Progenitor cell of endocrine pancreas (in vitro differentiated cells): ENCODE measurements at regions not wholly inside any gene's neighbourhood (a gene's known extent, or its start where the extent isn't known, plus 50 kb on each side); places are given as distances from the start of the nearest gene placed in this dataset.

Experiments
- DNase-seq: peaks from one replicate; pipeline ENCODE4 v3.0.0; 2021; ENCODE audit warnings: low spot score; ENCODE audit not compliant: unreplicated experiment
- H3K27ac Mint-ChIP-seq: 2 replicates; pipeline ENCODE4 v1.8.0; 2021; ENCODE audit warnings: mild to moderate bottlenecking, moderate library complexity, mixed read lengths
- H3K27me3 Mint-ChIP-seq: 2 replicates; pipeline ENCODE4 v1.8.0; 2021; ENCODE audit warnings: mixed read lengths
- H3K36me3 Mint-ChIP-seq: 2 replicates; pipeline ENCODE4 v1.8.0; 2022; ENCODE audit warnings: mixed read lengths; ENCODE audit not compliant: insufficient read depth
- H3K4me1 Mint-ChIP-seq: 2 replicates; pipeline ENCODE4 v1.8.0; 2021; ENCODE audit warnings: low read depth, mixed read lengths
- H3K4me3 Mint-ChIP-seq: 2 replicates; pipeline ENCODE4 v1.8.0; 2021; ENCODE audit warnings: low read depth, mild to moderate bottlenecking, moderate library complexity, mixed read lengths
- H3K9me3 Mint-ChIP-seq: 2 replicates; pipeline ENCODE4 v1.8.0; 2021; ENCODE audit warnings: low read depth, mixed read lengths
- TF ChIP-seq, protein P1 (sequence below): fragments of 200-600 bp; sonication (generic); IDR thresholded peaks from one replicate; pipeline ENCODE4 v1.5.0; 2021; ENCODE audit warnings: antibody characterized with exemption, mild to moderate bottlenecking; ENCODE audit not compliant: unreplicated experiment

DNA sequence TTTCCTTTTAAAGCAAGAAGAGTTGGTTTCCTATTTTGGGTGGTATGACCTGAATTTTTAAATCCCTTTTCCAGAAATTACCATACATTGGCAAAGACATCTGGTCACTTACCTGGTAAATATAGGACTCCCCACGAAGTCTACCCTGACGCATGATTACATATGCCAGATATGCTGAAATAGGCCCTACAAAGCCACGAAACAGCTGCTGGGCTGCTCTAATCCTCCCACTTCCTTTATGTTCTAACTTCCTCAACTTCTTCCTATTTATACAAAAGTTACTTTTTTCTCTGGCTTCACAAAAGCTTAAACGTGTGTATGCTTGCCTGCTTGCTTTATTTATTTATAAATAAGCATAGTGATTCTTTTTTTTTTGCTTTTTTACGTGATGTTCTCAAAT lies 186.0 kb upstream of the EPHA4 start:
- no peaks in the 10 kb centered on the region for H3K36me3 Mint-ChIP-seq
- H3K9me3 Mint-ChIP-seq = no peaks in the 10 kb centered on the region
- TF ChIP-seq, protein P1, sequence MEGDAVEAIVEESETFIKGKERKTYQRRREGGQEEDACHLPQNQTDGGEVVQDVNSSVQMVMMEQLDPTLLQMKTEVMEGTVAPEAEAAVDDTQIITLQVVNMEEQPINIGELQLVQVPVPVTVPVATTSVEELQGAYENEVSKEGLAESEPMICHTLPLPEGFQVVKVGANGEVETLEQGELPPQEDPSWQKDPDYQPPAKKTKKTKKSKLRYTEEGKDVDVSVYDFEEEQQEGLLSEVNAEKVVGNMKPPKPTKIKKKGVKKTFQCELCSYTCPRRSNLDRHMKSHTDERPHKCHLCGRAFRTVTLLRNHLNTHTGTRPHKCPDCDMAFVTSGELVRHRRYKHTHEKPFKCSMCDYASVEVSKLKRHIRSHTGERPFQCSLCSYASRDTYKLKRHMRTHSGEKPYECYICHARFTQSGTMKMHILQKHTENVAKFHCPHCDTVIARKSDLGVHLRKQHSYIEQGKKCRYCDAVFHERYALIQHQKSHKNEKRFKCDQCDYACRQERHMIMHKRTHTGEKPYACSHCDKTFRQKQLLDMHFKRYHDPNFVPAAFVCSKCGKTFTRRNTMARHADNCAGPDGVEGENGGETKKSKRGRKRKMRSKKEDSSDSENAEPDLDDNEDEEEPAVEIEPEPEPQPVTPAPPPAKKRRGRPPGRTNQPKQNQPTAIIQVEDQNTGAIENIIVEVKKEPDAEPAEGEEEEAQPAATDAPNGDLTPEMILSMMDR = no peak
- H3K4me3 Mint-ChIP-seq = no peak overlapping the region
- no peaks in the 10 kb centered on the region for H3K27me3 Mint-ChIP-seq
- H3K4me1 Mint-ChIP-seq = no peaks in the 10 kb centered on the region
- no peak for DNase-seq
- no peak overlapping the region for H3K27ac Mint-ChIP-seq

DNA sequence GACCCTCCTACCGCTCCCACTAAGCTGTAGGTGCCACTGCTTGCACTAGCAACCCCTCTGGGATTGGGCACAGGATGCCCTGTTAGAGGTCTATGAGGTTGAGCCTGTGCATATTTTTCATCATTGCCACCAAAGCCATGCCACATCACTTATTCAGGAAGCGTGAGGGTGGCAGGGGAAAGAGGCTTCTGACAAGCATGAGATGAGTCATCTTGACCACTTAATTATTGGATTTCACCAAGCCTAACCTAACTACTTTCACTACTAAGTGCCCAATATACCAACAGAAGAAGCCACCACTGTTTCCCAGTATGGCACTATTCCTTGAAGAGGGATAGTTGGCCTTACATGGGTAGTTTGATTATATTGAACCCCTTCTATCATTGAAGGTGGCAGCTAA lies 181.3 kb upstream of the EPHA4 start:
- no peak for DNase-seq
- Mint-ChIP-seq H3K27ac (no peak overlapping the region), H3K36me3 (no peaks in the 10 kb centered on the region), H3K9me3 (no peaks in the 10 kb centered on the region), H3K4me1 (peaks cover 3% of the 10 kb centered on the region), H3K4me3 (no peak overlapping the region), H3K27me3 (no peaks in the 10 kb centered on the region)
- TF ChIP-seq, protein P1 = no peak

DNA sequence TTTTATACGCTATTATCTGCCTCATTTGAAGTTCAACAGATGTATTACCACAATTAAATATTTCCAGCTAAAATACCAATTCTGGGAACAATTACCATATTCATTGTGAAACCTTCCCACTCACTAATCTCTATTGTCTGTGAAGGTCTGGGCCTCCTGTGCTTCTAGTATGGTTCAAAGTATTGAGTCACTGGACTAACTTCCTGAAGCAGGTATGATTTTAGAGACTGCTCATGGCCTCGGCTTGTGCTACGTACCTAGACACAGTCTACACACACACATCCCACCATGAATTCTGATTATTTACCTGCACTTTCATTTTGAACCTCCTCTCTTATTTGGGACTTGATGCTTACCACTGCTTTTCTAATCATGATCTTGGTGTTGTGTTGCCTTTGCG lies 180.7 kb upstream of the EPHA4 start:
- H3K27me3 Mint-ChIP-seq = no peaks in the 10 kb centered on the region

DNA sequence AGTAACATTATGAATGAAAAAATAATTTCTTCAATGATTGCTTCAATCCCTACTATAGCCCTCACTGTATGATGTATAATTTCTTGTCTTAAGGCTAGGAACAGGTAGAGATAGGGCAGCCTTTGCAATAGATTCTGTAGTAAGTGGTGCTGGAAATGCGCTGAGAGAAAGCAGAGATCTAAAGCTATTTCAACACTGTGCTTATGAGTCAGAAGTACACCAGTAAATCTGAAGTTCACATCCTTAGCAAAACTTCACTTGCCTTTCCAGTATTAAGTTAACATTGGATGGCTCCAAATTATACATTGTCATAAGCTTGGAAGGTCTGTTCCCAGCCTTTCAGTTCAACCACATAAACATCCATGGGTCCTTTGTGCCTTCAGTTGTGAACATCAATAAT lies 178.2 kb upstream of the EPHA4 start:
- TF ChIP-seq, protein P1 = no peak
- H3K36me3 Mint-ChIP-seq = no peaks in the 10 kb centered on the region
- peaks cover 3% of the 10 kb centered on the region for H3K4me1 Mint-ChIP-seq
- H3K4me3 Mint-ChIP-seq = no peak overlapping the region
- H3K27me3 Mint-ChIP-seq = no peaks in the 10 kb centered on the region
- DNase-seq = no peak
- no peak overlapping the region for H3K27ac Mint-ChIP-seq
- H3K9me3 Mint-ChIP-seq = no peaks in the 10 kb centered on the region

More for the DNA sequence above, 180.7 kb upstream of the EPHA4 start:
- peaks cover 3% of the 10 kb centered on the region for H3K4me1 Mint-ChIP-seq
- no peak overlapping the region for H3K27ac Mint-ChIP-seq
- DNase-seq = no peak
- H3K4me3 Mint-ChIP-seq = no peak overlapping the region
- TF ChIP-seq, protein P1 = no peak
- no peaks in the 10 kb centered on the region for H3K36me3 Mint-ChIP-seq
- no peaks in the 10 kb centered on the region for H3K9me3 Mint-ChIP-seq

DNA sequence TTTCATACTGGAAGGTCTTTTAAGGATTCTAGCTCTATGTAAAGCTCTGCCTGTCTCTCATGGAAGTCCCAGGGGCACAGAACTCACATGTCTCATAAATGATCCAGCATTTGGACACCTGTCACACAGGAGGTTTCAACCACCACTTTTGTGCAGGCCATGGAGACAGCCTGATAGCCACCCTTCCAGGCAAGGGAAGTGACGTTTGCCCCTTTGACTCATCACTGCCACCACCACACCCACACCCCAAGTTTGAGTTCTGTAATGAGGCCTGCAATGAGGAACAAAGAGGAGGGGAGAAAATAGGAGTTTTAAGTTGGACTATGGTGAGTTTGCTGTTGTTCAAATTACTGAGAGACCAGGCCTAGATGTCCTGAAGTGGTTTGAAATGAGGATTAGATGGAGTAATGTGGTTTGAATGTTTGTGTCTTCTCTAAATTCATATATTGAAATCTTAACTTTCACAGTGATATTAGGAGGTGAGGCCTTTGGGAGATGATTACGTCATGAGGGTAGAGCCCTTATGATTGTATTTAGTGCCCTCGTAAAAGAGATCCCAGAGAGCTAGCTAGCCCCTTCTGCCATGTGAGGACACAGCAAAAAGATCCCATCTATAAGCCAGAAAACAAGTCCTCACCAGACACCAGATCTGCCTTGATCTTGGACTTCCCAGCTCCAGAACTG lies 175.3 kb upstream of the EPHA4 start:
- no peaks in the 10 kb centered on the region for H3K27me3 Mint-ChIP-seq
- H3K4me1 Mint-ChIP-seq = peaks cover 3% of the 10 kb centered on the region
- no peak overlapping the region for H3K27ac Mint-ChIP-seq
- no peaks in the 10 kb centered on the region for H3K36me3 Mint-ChIP-seq
- H3K4me3 Mint-ChIP-seq = no peak overlapping the region
- peaks cover 5% of the 10 kb centered on the region for H3K9me3 Mint-ChIP-seq
- TF ChIP-seq, protein P1 = no peak
- no peak for DNase-seq
